Testis (tissue), 2 donors: ENCODE measurements at regions not wholly inside any gene's neighbourhood (a gene's known extent, or its start where the extent isn't known, plus 50 kb on each side); places are given as distances from the start of the nearest gene placed in this dataset.

Source experiments
- DNase-seq: peaks from one replicate; pipeline ENCODE4 v3.0.0-alpha.2; 2019
- H3K27ac ChIP-seq, 2 donors: fragments of 200-600 bp; sonication (generic); one replicate each; pipeline ENCODE4 v1.5.1; 2019
- H3K27me3 ChIP-seq: fragments of 200-600 bp; sonication (generic); one replicate; pipeline ENCODE4 v1.5.1; 2019
- H3K36me3 ChIP-seq: fragments of 200-600 bp; sonication (generic); one replicate; pipeline ENCODE4 v1.5.1; 2017; ENCODE audit warnings: low read depth; ENCODE audit errors: missing control alignments
- H3K4me1 ChIP-seq: fragments of 200-600 bp; sonication (generic); one replicate; pipeline ENCODE4 v1.5.1; 2019
- H3K4me3 ChIP-seq, 2 donors: fragments of 200-600 bp; sonication (generic); one replicate each; pipeline ENCODE4 v1.5.1; 2017 to 2019
- H3K9me3 ChIP-seq: fragments of 200-600 bp; sonication (generic); one replicate; pipeline ENCODE4 v1.5.1; 2017
- CTCF ChIP-seq, 3 experiments: fragments of 450-650 bp in 2 of 3; fragments of 200-600 bp in 1 of 3; sonication (generic) in 1 of 3; IDR thresholded peaks; one replicate each; pipeline ENCODE4 v1.5.1; 2016 to 2019; ENCODE audit warnings: antibody characterized with exemption in 3 of 3, mild to moderate bottlenecking in 2 of 3, moderate library complexity in 1 of 3
- POLR2A ChIP-seq: fragments of 450-650 bp; IDR thresholded peaks from one replicate; pipeline ENCODE4 v1.6.1; 2017; ENCODE audit warnings: antibody characterized with exemption, mild to moderate bottlenecking, moderate library complexity
- WGBS, 2 donors: methylation state at CpG; one replicate each; pipeline ENCODE4 v1.1.5; 2018; 5-methylcytosine and 5-hydroxymethylcytosine counted together
- intact Hi-C: fragments of 100-400 bp; cut with DNase I; formaldehyde crosslinking; loops from one replicate; pipeline ENCODE4 v1.15.1; 2023; ENCODE audit warnings: low total_unique reads

- H3K4me3 ChIP-seq: no peak overlapping the region
- H3K27me3 ChIP-seq: no peaks in the 10 kb centered on the region
- H3K9me3 ChIP-seq: no peaks in the 10 kb centered on the region
- intact Hi-C loops: no loop called here
- TF ChIP-seq CTCF (IDR thresholded peaks at IDR 0.05): no peak
- TF ChIP-seq POLR2A: no peak
- no peaks in the 10 kb centered on the region for H3K4me1 ChIP-seq
- no peak overlapping the region for H3K27ac ChIP-seq
- H3K36me3 ChIP-seq: no peaks in the 10 kb centered on the region
- 95 to 96% methylated on average over 5 of the region's 5 CpGs for WGBS, 2 donors
- no peak for DNase-seq
Observed at GRCh38 chr17:70610161-70610560, 440.8 kb downstream of the KCNJ2 start.

- Histone ChIP-seq H3K9me3 (no peaks in the 10 kb centered on the region), H3K27ac (no peak overlapping the region), H3K4me3 (no peak overlapping the region), H3K27me3 (no peaks in the 10 kb centered on the region), H3K4me1 (no peaks in the 10 kb centered on the region), H3K36me3 (no peaks in the 10 kb centered on the region)
- intact Hi-C loops: no loop called here
- no peak for TF ChIP-seq CTCF (IDR thresholded peaks at IDR 0.05)
- no peak for TF ChIP-seq POLR2A
- 82 to 83% methylated on average over 1 of the region's 1 CpG for WGBS, 2 donors
- no peak for DNase-seq
Observed at GRCh38 chr17:70613681-70614080, 444.3 kb downstream of the KCNJ2 start.

DNA sequence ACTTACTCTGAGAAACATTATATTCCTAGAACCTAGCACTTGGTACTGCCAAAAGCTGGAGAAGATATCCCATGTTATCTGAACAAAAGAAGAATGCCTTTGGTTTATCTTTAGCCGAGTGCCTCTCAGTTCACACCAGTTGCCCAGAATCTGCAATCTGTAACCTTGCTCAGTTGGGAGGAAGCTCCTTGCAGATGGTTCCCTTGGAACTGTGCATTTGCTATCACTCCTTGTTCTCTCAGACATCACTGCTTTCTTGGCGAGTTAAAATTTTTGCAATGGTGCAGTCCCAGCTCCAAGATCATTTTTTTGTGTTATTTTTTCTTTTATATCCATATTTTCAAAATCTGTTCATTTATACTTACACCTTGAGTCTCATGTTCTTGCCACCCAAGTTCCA, 446.5 kb downstream of the KCNJ2 start:
- H3K4me3 ChIP-seq: no peak overlapping the region
- no peaks in the 10 kb centered on the region for H3K4me1 ChIP-seq
- no peak for DNase-seq
- intact Hi-C loops: no loop called here
- 46 to 60% methylated on average over 2 of the region's 2 CpGs for WGBS, 2 donors
- H3K9me3 ChIP-seq: no peaks in the 10 kb centered on the region
- H3K36me3 ChIP-seq: no peaks in the 10 kb centered on the region
- H3K27ac ChIP-seq: no peak overlapping the region
- H3K27me3 ChIP-seq: no peaks in the 10 kb centered on the region
- TF ChIP-seq CTCF (IDR thresholded peaks at IDR 0.05): no peak
- no peak for TF ChIP-seq POLR2A

DNA sequence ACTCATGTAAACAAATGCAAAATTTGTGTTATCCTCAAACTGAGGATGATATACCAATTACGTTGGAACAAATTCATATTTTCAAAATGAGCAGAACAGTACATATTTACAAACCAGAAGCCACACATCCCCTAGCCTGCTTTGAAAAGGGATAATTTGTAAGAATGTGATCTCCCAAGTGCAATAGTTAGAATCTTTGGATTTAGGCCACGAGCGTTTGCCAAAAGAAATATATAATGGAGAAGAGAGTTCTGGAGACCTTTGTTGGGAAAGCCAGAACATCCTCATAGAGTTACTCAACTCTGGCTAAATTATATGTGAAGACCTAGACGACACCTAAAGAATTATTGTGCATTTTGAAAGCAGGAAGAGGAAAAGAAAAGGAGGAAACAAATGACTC, 449.3 kb downstream of the KCNJ2 start:
- intact Hi-C loops: no loop called here
- Histone ChIP-seq H3K27ac (no peak overlapping the region), H3K4me3 (no peak overlapping the region), H3K9me3 (no peaks in the 10 kb centered on the region), H3K27me3 (no peaks in the 10 kb centered on the region), H3K4me1 (no peaks in the 10 kb centered on the region), H3K36me3 (no peaks in the 10 kb centered on the region)
- no peak for DNase-seq
- 34 to 52% methylated on average over 4 of the region's 4 CpGs for WGBS, 2 donors
- TF ChIP-seq POLR2A (no peak), CTCF (IDR thresholded peaks at IDR 0.05) (no peak)

DNA sequence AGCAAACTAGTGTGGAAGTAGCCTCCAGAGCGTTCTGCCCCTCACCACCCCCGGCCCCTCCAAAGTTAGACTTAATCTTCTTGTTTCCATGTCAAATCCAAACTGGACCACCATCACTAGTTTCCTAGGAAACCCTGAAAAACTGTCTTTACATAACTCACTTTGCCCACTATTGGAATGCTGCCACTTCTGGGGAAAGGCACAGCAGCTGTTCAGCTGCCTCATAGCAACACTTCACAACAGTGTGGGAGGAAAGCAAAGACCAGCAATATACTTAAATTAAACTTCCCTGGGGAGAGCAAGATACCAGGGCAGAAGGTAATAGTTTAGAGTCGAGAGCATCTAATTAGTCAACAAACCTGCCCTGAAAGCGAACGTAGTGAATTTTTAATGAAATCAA, 452.2 kb downstream of the KCNJ2 start:
- intact Hi-C loops: loop anchor here (5.0 kb wide), 1 partner anchor 1049 kb away; no protein-coding TSS in a partner anchor
- H3K4me3 ChIP-seq: no peak overlapping the region
- 45 to 49% methylated on average over 5 of the region's 5 CpGs for WGBS, 2 donors
- no peak for DNase-seq
- H3K4me1 ChIP-seq: no peaks in the 10 kb centered on the region
- no peaks in the 10 kb centered on the region for H3K27me3 ChIP-seq
- no peak overlapping the region for H3K27ac ChIP-seq
- TF ChIP-seq POLR2A (no peak), CTCF (IDR thresholded peaks at IDR 0.05) (no peak)
- H3K9me3 ChIP-seq: no peaks in the 10 kb centered on the region
- H3K36me3 ChIP-seq: no peaks in the 10 kb centered on the region
